Choroid plexus epithelial cell (primary cell): ENCODE measurements at regions not wholly inside any gene's neighbourhood (a gene's known extent, or its start where the extent isn't known, plus 50 kb on each side); places are given as distances from the start of the nearest gene placed in this dataset.
"Not testable (repeated sequence)": the region's sequence is repeated elsewhere in the genome, so short reads cannot be mapped to it uniquely, and the experiment has no call there.

ENCODE experiments used
- DNase-seq: peaks from one replicate; pipeline ENCODE4 v3.0.0-alpha.2; 2010; ENCODE audit warnings: low read depth
- H3K4me3 ChIP-seq: 2 replicates; pipeline ENCODE4 v1.5.1; 2011; ENCODE audit warnings: low read depth, mild to moderate bottlenecking, control low read depth, low read length, moderate library complexity
- TF ChIP-seq, protein P1 (sequence below): conservative IDR thresholded peaks from 2 replicates; pipeline ENCODE4 v1.5.1; 2011; ENCODE audit warnings: low read depth, mild to moderate bottlenecking, control low read depth, inconsistent platforms, low read length, moderate library complexity

GRCh38 chr2:217357886-217358620, 498.2 kb upstream of the TNP1 start:
- TF ChIP-seq, protein P1, sequence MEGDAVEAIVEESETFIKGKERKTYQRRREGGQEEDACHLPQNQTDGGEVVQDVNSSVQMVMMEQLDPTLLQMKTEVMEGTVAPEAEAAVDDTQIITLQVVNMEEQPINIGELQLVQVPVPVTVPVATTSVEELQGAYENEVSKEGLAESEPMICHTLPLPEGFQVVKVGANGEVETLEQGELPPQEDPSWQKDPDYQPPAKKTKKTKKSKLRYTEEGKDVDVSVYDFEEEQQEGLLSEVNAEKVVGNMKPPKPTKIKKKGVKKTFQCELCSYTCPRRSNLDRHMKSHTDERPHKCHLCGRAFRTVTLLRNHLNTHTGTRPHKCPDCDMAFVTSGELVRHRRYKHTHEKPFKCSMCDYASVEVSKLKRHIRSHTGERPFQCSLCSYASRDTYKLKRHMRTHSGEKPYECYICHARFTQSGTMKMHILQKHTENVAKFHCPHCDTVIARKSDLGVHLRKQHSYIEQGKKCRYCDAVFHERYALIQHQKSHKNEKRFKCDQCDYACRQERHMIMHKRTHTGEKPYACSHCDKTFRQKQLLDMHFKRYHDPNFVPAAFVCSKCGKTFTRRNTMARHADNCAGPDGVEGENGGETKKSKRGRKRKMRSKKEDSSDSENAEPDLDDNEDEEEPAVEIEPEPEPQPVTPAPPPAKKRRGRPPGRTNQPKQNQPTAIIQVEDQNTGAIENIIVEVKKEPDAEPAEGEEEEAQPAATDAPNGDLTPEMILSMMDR = no peak
- DNase-seq = no peak
- no peak overlapping the region for H3K4me3 ChIP-seq

- TF ChIP-seq, protein P1 = no peak
- DNase-seq = no peak
Observed at GRCh38 chr2:217356781-217357180, 496.9 kb upstream of the TNP1 start.

DNA sequence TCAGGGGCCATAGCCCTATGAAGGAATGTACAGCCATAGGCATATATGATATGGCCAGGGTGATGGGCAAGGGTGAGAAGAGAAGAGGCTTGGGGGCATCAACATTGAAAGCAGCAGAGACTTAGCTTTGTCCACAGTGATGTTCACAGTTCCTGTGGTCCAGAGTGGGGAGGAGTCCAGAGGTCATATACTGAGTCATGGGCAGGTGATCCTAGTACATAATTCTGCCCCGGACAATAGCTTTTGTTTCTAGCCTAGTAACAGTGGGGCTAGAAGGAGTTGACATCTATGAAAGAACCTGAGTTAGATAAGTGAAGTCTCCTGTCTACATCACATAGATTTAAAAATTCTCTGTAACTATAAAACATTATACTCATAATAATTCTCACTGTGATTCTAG, 496.3 kb upstream of the TNP1 start:
- no peak overlapping the region for H3K4me3 ChIP-seq
- TF ChIP-seq, protein P1 = no peak
- DNase-seq = no peak

More at GRCh38 chr2:217356781-217357180, 496.9 kb upstream of the TNP1 start:
- H3K4me3 ChIP-seq = no peak overlapping the region

DNA sequence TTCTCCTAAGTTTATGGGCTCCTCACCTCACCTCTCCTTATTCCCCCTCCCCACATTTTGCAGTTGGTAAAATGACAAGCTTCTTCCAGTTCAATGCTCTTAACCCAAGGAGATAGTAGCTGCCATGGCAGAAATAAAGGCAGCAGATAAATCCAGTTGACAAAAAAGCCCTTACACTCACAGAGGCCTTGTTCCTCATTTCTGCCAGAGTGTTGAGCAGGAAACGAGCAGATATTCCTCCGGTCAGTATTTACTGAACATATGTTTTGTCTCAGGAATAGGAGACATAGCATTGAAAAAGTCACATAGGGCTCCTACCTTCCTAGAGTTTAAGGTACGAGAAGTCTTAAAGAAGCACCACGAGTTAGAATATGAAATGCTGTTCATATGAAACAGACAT, 493.7 kb upstream of the TNP1 start:
- TF ChIP-seq, protein P1 = no peak
- H3K4me3 ChIP-seq = no peak overlapping the region
- DNase-seq = no peak

DNA sequence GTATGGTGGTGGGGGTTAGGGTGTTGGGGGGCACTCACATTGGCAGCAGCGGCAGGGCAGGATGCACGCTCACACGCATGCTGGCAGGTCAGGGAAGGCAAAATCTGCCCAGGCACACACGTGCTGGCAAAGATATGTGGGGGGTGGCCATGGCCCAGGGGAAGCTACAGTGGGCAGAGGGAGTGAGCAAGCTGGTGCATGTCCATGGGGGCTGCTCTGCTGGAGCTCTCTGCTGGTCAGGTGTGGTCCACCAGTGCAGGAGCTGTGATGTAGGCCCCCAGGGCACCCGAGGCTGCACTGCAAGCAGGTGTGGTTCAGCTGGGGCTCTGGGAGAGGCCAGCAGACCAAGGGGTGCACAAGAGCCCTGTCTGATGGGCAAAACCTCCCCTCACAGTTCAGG, 491.5 kb upstream of the TNP1 start:
- no peak overlapping the region for H3K4me3 ChIP-seq
- no peak for DNase-seq
- TF ChIP-seq, protein P1 = no peak

DNA sequence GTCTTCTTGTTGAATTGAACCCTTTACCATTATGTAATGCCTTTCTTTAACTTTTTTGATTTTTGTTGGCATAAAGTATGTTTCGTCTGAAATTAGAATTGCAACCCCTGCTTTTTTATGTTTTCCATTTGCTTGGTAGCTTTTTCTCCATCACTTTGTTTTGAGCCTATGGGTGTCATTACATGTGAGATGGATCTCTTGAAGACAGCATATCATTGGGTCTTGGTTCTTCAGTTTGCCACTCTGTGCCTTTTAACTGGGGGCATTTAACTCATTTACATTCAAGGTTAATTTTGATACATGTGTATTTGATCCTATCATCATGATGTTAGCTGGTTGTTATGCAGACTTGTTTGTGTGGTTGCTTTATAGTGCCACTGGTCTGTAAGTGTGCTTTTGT, 489.4 kb upstream of the TNP1 start:
- no peak overlapping the region for H3K4me3 ChIP-seq
- TF ChIP-seq, protein P1 = no peak
- no peak for DNase-seq

- not testable (repeated sequence) for H3K4me3 ChIP-seq, DNase-seq
Observed at GRCh38 chr2:217347630-217348029, 487.8 kb upstream of the TNP1 start.

DNA sequence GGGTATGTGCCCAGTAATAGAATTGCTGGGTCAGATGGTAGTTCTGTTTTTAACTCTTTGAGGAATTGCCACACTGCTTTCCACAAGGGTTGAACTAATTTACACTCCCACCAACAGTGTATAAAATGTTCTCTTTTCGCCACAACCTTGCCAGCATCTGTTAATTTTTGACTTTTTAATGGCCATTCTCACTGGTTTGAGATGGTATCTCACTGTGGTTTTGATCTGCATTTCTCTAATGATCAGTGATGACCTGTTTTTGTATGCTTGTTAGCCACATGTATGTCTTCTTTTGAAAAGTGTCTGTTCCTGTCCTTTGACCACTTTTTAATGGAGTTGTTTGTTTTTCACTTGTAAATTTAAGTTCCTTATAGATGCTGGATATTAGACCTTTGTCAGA, 486.2 kb upstream of the TNP1 start:
- not testable (repeated sequence) for H3K4me3 ChIP-seq, DNase-seq
